RPMI8226 (cell line): ENCODE measurements at regions not wholly inside any gene's neighbourhood (a gene's known extent, or its start where the extent isn't known, plus 50 kb on each side); places are given as distances from the start of the nearest gene placed in this dataset.
"Not testable (repeated sequence)": the region's sequence is repeated elsewhere in the genome, so short reads cannot be mapped to it uniquely, and the experiment has no call there.

Experiments
- DNase-seq: peaks from one replicate; pipeline ENCODE4 v3.0.0-alpha.2; 2015

- no peak for DNase-seq
Measured at GRCh38 chr12:58009405-58010195, 68.2 kb downstream of the ATP23 start.

GRCh38 chr12:58011676-58012075, 70.3 kb downstream of the ATP23 start:
- DNase-seq, result no peak

GRCh38 chr12:58022379-58023020, 81.1 kb downstream of the ATP23 start:
- not testable (repeated sequence) for DNase-seq

GRCh38 chr12:58025431-58025830, 84.1 kb downstream of the ATP23 start:
- DNase-seq, result no peak

- no peak for DNase-seq
Measured at GRCh38 chr12:58026426-58026825, 85.1 kb downstream of the ATP23 start.

GRCh38 chr12:58026897-58027891, 85.8 kb downstream of the ATP23 start:
- no peak for DNase-seq

- DNase-seq, result no peak
Measured at GRCh38 chr12:58028294-58028693, 86.9 kb downstream of the ATP23 start.

- no peak for DNase-seq
Measured at GRCh38 chr12:58029260-58029659, 87.9 kb downstream of the ATP23 start.

GRCh38 chr12:58030566-58031279, 89.4 kb downstream of the ATP23 start:
- no peak for DNase-seq

GRCh38 chr12:58032156-58032555, 90.8 kb downstream of the ATP23 start:
- DNase-seq, result no peak

GRCh38 chr12:58033831-58034230, 92.5 kb downstream of the ATP23 start:
- no peak for DNase-seq

- no peak for DNase-seq
Measured at GRCh38 chr12:58034311-58034710, 92.9 kb downstream of the ATP23 start.

- no peak for DNase-seq
Measured at GRCh38 chr12:58034712-58035111, 93.3 kb downstream of the ATP23 start.

- DNase-seq, result no peak
Measured at GRCh38 chr12:58041441-58041840, 100.1 kb downstream of the ATP23 start.

- no peak for DNase-seq
Measured at GRCh38 chr12:58044966-58045365, 103.6 kb downstream of the ATP23 start.

GRCh38 chr12:58046271-58046670, 104.9 kb downstream of the ATP23 start:
- DNase-seq, result no peak

- no peak for DNase-seq
Measured at GRCh38 chr12:58051378-58051777, 110.0 kb downstream of the ATP23 start.

- no peak for DNase-seq
Measured at GRCh38 chr12:58064666-58065065, 123.3 kb downstream of the ATP23 start.

- no peak for DNase-seq
Measured at GRCh38 chr12:58066296-58066695, 124.9 kb downstream of the ATP23 start.

GRCh38 chr12:58067610-58068387, 126.4 kb downstream of the ATP23 start:
- no peak for DNase-seq

GRCh38 chr12:58068706-58069105, 127.3 kb downstream of the ATP23 start:
- no peak for DNase-seq
